Central memory CD8-positive, alpha-beta T cell (primary cell): ENCODE measurements at regions not wholly inside any gene's neighbourhood (a gene's known extent, or its start where the extent isn't known, plus 50 kb on each side); places are given as distances from the start of the nearest gene placed in this dataset.
A peak's percentile ranks its signal among the peaks of the same experiment; 100 is the strongest.
"Not testable (repeated sequence)": the region's sequence is repeated elsewhere in the genome, so short reads cannot be mapped to it uniquely, and the experiment has no call there.

Source experiments
- ATAC-seq: fragments of 150-1000 bp; cut with Tn5 transposase; replicated peaks from 2 replicates; pipeline ENCODE4 v1.10.0; 2022; ENCODE audit warnings: mild to moderate bottlenecking, moderate FRiP score, moderate number of reproducible peaks; ENCODE audit not compliant: poor library complexity, severe bottlenecking; ENCODE audit errors: extremely low read depth
- DNase-seq, 2 donors: peaks; one replicate each; pipeline ENCODE4 v3.0.0; 2021; ENCODE audit warnings: low spot score in 2 of 2
- H3K27ac Mint-ChIP-seq: one replicate; pipeline ENCODE4 v1.8.0; 2022; ENCODE audit warnings: low read depth, mild to moderate bottlenecking, moderate library complexity, mixed read lengths
- H3K27me3 Mint-ChIP-seq: one replicate; pipeline ENCODE4 v1.8.0; 2022; ENCODE audit warnings: mixed read lengths
- H3K36me3 Mint-ChIP-seq: one replicate; pipeline ENCODE4 v1.8.0; 2022; ENCODE audit warnings: mild to moderate bottlenecking, moderate library complexity, mixed read lengths; ENCODE audit not compliant: insufficient read depth
- H3K4me1 Mint-ChIP-seq: one replicate; pipeline ENCODE4 v1.8.0; 2022; ENCODE audit warnings: mixed read lengths
- H3K4me3 Mint-ChIP-seq: one replicate; pipeline ENCODE4 v1.8.0; 2022; ENCODE audit warnings: mild to moderate bottlenecking, moderate library complexity, mixed read lengths
- H3K9me3 Mint-ChIP-seq: one replicate; pipeline ENCODE4 v1.8.0; 2022; ENCODE audit warnings: mixed read lengths

DNA sequence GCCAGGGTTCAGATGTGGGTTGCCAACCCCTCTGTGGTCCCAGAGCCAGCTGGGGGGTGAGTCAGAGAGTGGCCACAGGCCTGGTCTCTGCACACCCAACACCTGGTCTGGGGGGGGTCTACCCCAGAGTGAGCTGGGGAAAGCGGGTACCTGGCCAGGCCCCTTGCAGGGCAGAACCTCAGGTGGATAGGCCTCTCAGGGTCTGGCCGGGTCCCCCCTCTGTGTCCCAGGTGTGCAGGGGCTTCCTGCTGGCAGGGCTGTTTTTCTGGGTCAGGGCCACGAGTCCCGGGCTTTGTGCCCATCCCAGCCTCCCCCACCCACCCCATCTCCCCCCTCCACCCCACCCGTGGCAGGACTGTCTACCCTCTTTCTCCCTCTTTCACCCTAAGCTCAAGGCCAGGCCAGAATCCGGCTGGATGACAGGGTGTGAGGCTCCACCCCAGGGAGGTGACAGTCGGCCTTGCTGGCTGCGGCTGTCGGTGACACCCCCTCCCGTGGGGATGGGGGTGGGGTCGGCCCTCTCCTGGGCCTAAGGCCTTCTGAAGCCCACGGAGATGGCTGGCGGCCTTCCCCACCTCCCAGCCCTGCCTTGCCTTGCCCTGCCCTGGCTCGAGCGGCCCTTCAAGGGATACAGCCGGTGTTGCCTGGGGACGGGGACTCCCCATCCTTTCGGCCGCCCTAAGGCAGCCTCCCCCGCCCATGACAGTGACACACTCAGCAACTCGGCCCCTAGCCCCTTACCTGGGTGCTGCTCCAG lies 253.2 kb downstream of the ANKRD30B start:
- H3K36me3 Mint-ChIP-seq, H3K27me3 Mint-ChIP-seq, DNase-seq, H3K4me3 Mint-ChIP-seq, ATAC-seq, H3K27ac Mint-ChIP-seq, H3K4me1 Mint-ChIP-seq: not testable (repeated sequence)
- peaks cover 10% of the 10 kb centered on the region for H3K9me3 Mint-ChIP-seq

DNA sequence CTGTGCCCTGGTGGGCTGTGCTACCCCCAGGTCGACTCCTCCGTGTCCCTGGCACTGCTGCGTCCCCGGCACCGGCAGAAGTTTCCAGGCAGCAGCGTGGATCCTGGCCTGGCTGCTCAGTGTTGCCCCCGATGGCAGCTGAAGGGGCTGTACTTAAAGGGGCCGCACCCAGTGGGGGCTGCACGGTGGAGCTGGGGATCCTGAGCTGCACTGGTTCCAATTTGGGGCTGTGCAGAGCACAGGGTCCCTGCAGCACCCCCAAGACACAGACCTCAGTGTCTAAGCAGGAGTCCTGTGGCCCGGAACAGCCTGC lies 253.8 kb downstream of the ANKRD30B start:
- not testable (repeated sequence) for ATAC-seq, H3K27ac Mint-ChIP-seq

DNA sequence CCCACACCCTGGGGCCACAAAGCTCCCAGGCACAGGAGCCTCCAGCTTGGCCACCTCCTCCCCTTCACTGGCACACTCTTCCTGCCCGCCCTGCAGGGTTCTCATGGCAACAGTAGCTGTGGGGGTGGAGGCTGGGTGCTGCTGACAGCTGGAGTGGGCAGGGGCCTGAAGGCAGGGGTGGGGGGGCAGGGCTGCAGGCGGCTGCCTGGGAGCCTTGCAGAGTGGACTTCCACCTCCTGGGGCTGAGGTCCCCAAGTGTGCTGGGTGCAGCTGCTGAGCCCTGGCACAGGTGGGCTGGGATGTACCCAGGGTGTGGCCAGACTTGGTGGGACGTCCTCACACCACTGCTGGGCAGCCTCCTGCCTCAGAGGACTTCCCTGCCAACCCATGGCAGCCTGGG lies 254.8 kb downstream of the ANKRD30B start:
- H3K9me3 Mint-ChIP-seq, H3K4me3 Mint-ChIP-seq, H3K27ac Mint-ChIP-seq, H3K27me3 Mint-ChIP-seq, H3K36me3 Mint-ChIP-seq, DNase-seq, H3K4me1 Mint-ChIP-seq, ATAC-seq: not testable (repeated sequence)

More for the DNA sequence above, 253.8 kb downstream of the ANKRD30B start:
- H3K4me1 Mint-ChIP-seq, DNase-seq, H3K36me3 Mint-ChIP-seq, H3K4me3 Mint-ChIP-seq, H3K27me3 Mint-ChIP-seq, H3K9me3 Mint-ChIP-seq: not testable (repeated sequence)

DNA sequence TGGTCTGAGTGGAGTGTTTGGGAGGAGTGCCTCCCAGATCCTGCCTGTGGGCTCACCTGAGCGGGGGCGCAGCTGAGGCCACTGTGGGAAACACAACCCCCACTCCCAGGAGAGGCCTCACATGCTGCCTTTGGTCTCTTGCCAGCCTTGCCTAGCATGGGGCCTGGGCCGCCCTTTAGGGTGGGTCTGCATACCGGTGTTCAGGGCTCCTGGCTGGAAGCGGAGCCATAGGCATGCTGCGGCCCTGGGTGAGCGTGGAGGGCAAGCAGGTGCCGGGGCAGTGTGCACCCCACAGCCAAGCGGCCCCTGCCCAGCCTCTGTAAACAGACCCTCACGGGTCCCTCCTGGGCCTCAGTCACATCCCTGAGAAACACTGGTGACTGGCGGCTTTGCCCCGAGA lies 255.3 kb downstream of the ANKRD30B start:
- not testable (repeated sequence) for H3K4me1 Mint-ChIP-seq, H3K9me3 Mint-ChIP-seq, H3K36me3 Mint-ChIP-seq, H3K4me3 Mint-ChIP-seq, ATAC-seq, DNase-seq, H3K27ac Mint-ChIP-seq, H3K27me3 Mint-ChIP-seq

DNA sequence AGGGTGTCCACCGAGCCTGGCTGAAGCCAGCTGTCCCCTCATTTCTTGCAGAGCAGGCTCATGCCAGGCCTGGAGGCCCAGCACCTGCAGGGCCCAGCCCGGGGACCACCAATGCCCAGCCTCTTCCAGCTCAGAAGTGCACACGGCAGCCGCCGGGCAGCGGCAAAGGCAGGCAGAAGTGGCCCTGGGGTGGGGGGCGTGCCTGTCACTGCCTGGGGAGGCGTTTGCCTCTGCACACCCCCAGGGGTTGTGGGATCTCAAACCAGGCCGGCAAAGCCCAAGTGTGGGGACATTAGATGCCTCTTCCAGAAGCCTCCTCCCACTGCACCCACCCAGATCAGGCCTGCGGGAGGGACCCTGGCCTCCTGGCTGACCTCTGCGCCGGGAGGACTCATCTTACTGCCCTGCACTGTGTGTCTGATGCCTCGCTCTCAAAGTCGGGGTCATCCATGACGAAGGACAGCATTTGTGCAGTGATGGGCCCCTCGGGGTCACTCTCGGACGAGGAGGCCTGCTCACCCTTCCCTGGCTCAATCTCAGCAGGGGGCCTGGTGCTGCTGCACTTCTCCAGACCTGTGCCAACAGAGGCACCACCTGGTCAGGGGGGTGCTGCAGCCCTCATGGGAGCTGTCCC lies 255.8 kb downstream of the ANKRD30B start:
- not testable (repeated sequence) for H3K27ac Mint-ChIP-seq, DNase-seq, H3K4me3 Mint-ChIP-seq, H3K36me3 Mint-ChIP-seq, H3K27me3 Mint-ChIP-seq, H3K4me1 Mint-ChIP-seq, ATAC-seq, H3K9me3 Mint-ChIP-seq

DNA sequence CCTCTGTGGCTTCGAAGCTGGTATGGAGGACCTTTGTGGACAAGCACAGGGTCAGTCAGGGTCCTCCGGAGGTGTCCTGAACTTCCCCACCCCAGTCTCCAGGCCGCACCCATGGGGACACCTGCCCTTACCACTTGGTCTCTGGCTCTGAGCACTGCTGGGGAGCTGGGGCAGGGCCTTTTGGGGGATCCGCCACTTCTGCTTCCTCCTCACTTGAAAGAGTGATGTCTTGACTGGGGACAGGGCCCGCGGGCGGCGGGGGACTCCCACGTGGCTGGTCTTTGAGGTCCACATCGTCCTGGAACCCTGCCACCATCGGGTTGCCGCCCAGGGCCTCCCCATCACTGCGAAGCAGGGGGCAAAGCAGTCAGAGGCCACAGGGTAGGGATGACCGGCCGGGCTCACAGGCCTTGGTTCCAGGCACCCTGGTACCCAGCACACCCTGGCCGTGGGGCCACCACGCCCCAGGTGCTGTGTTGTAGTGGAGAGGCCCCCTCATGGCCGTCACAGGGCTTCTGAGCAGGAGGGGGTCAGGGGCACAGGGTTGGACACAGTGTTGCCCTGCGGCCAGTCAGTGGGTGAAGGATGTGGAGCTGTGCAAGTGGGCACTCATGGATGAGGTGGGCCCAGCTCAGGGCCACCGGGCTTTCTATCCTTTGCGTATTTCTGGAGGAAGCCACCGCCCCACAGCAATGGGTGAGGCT lies 256.4 kb downstream of the ANKRD30B start:
- not testable (repeated sequence) for H3K27me3 Mint-ChIP-seq, H3K9me3 Mint-ChIP-seq, ATAC-seq, H3K36me3 Mint-ChIP-seq, DNase-seq, H3K4me1 Mint-ChIP-seq, H3K4me3 Mint-ChIP-seq, H3K27ac Mint-ChIP-seq

DNA sequence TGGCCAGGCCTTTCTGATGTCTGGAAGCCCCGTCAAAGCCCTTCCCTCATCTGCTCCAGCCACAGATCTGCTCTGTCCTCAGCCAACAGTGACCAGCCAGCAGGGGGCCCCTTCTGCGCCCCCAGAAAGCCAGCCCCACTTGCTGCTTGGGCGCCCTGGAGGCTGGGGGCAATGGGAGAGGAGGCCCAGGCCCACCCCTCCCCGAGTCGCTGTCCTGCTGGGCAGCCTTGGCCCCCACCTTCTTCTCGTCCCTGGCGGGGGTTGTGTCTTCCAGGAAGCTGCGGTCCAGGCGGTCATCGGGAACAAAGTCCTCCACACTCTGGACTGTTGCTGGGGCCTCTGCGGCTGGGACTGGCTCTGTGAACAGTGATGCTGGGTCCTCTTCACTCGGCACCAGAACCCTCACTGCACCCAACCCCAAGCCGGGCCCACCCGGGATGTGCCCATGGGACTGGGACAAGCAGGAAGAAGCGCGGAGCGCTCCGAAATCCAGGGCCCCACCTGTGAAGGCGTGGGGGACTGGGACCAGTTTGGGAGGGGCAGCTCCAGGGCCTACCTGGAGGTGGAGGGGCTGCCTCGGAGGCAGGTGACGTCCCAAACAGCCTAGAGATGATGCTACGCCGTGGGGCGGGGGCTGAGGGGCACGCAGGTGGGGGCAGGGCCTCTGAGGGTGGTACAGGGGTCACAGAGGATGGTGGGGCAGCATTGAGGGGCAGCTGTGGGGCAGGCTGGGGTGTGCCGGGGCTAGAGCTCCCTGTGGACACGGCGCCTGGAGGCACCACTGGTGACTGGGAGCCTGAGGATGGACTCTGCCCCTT lies 257.6 kb downstream of the ANKRD30B start:
- Mint-ChIP-seq H3K4me3 (no peak overlapping the region), H3K27ac (no peak overlapping the region), H3K27me3 (no peaks in the 10 kb centered on the region), H3K9me3 (no peaks in the 10 kb centered on the region), H3K4me1 (no peaks in the 10 kb centered on the region), H3K36me3 (peaks cover 2% of the 10 kb centered on the region)
- DNase-seq, result no peak
- no peak for ATAC-seq

DNA sequence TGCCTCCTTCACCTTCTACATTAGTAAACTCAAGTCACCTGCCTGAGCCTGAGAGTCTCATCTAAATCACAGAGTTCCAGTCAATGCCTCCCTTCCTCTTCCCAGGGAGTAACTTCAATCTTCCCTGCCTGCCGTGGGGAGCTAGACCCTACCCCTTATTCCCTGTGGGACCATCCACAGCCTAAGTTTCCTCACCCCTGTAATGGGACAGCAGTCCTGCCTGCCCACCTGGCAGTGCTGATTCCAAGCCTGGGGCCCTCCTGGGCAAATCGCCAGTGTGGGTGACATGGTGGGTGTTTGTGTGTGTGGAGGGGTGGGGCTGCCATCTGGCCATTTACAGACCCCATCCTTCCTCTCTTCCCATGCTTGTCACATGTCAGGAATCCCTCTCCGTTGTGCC lies 258.6 kb downstream of the ANKRD30B start:
- not testable (repeated sequence) for H3K27ac Mint-ChIP-seq, ATAC-seq, H3K4me3 Mint-ChIP-seq, H3K27me3 Mint-ChIP-seq, H3K9me3 Mint-ChIP-seq, DNase-seq, H3K36me3 Mint-ChIP-seq, H3K4me1 Mint-ChIP-seq

DNA sequence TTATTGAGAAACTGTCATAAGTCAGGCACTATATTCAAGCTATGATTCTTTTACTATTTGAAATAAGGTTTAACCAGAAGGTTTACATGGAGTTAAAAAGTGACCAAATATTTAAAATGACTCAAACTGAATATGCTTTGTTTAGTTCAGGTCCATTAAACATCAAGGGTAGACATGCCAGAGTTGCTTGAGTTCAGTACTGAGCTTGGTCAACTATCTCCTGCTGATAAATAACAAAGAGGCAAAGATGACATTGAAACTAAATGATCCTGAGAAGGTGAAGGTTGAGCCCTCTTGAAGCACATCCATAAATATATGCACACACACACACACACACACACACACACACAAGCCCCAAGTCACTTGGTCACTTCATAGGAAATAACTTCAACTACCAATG lies 278.1 kb downstream of the ANKRD30B start:
- not testable (repeated sequence) for H3K36me3 Mint-ChIP-seq, H3K4me3 Mint-ChIP-seq, H3K27me3 Mint-ChIP-seq, H3K27ac Mint-ChIP-seq, DNase-seq, H3K9me3 Mint-ChIP-seq, ATAC-seq, H3K4me1 Mint-ChIP-seq

DNA sequence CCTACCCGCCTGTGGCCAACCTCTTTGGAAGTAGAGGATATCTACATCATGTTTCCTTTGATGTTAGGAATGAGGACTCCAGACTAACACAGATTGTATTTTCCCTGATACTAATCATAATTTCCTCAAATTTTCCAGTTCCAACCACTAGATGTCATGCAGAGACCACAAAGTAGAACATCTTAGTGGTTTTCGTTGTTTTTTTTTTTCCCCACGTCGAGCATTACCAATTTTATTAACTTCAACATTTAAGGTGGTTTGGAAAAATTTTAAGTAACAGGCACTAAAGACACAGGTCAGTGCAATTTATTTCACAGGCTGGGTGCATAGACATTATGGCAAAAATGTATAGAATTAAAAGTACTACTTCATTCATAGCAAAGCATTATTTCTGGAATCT lies 280.1 kb downstream of the ANKRD30B start:
- not testable (repeated sequence) for H3K27me3 Mint-ChIP-seq, DNase-seq, H3K27ac Mint-ChIP-seq, H3K9me3 Mint-ChIP-seq, H3K4me3 Mint-ChIP-seq, H3K36me3 Mint-ChIP-seq, ATAC-seq, H3K4me1 Mint-ChIP-seq

DNA sequence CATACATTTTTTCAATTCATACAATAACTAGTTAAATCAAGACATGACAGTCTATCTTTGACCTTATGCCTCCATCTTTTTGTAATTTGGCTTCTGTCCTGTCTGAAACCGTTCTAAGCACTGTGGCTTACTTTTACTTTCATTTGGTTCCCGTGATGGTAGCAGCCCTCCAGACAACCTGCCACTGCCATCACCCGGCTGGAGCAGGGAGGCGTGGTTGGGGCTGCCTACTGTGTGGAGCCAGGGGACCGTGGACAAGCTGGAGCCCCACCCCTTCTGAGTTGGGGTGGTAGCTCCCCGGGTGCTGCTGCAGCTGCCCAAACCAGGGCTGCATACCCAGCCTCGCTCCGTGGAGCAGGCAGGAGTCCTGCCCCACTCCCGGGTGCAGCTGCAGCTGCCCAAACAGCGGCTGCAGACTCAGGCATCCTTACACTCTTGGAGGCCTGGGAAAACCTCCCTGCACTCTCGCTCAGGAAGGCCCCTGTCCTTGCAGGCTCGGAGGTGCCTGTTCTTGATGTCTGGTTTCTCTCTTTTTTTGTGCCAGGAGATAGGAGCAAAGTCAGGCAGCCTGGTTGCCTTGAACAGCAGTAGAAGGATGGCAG lies 312.4 kb downstream of the ANKRD30B start:
- H3K27ac Mint-ChIP-seq, H3K4me1 Mint-ChIP-seq, H3K4me3 Mint-ChIP-seq: not testable (repeated sequence)

DNA sequence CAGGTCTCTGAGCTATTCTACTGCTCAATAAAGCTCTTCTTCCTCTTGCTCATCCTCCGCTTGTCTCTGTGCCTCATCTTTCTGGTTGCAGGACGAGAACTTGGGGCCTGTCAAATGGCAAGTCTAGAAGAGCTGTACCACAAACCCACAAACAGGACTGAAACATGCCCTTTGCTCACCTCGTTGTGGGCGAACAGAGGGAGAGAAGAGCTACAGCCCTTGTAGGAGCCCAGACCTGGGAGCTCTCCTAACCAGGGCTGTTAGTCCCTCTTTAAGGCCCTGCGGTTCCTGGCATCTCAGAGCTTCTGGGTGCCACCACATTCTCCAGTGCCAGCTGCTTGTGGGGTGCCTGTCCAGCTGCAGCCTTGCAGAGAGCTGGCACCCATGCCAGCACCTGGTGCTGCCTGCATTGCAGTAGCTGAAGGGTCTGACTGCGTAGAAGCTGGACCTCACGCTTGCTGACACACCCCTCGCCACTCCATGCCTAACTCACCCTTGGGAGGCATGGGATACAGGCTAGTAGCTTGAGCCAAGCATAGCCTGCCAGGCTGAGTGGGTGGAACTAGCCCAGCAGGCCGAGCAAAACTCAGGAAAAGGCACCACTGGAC lies 313.4 kb downstream of the ANKRD30B start:
- not testable (repeated sequence) for H3K36me3 Mint-ChIP-seq, H3K27ac Mint-ChIP-seq, ATAC-seq, H3K9me3 Mint-ChIP-seq, DNase-seq, H3K4me3 Mint-ChIP-seq, H3K4me1 Mint-ChIP-seq, H3K27me3 Mint-ChIP-seq

More for the DNA sequence above, 312.4 kb downstream of the ANKRD30B start:
- H3K27me3 Mint-ChIP-seq, H3K36me3 Mint-ChIP-seq, H3K9me3 Mint-ChIP-seq, DNase-seq: not testable (repeated sequence)
- ATAC-seq, result peak; percentile 32
